ENCODE measurements at regions not wholly inside any gene's neighbourhood (a gene's known extent, or its start where the extent isn't known, plus 50 kb on each side); places are given as distances from the start of the nearest gene placed in this dataset.
"Not testable (repeated sequence)": the region's sequence is repeated elsewhere in the genome, so short reads cannot be mapped to it uniquely, and the experiment has no call there.

GRCh38 chr2:95727420-95727819 is 135.6 kb downstream of the TRIM43 start:
- H3K9ac ChIP-seq (ENCODE audit: low read length); H3K4me3 ChIP-seq (ENCODE audit: insufficient read depth, low read length, poor library complexity, severe bottlenecking); H2AFZ ChIP-seq (ENCODE audit: low read depth, low read length, severe bottlenecking); H3K9me3 ChIP-seq (ENCODE audit: insufficient read depth, low read length); H3K27ac ChIP-seq (ENCODE audit: low read depth, low read length); H4K20me1 ChIP-seq (ENCODE audit: low read depth, low read length); H3K9me2 ChIP-seq (replicated peaks; ENCODE audit: insufficient read depth, low read length); H3F3A ChIP-seq (ENCODE audit: insufficient read depth); H3K4me2 ChIP-seq (ENCODE audit: low read depth, low read length, poor library complexity, severe bottlenecking); H3K36me3 ChIP-seq (ENCODE audit: low read length); H3K79me2 ChIP-seq (ENCODE audit: insufficient read depth, low read length); H3K27me3 ChIP-seq (ENCODE audit: low read length): not testable (repeated sequence)

GRCh38 chr2:95728878-95729596 is 137.2 kb downstream of the TRIM43 start:
- Histone ChIP-seq H3K9me3 (ENCODE audit: insufficient read depth, low read length) (no peaks in the 10 kb centered on the region), H3K27ac (ENCODE audit: low read depth, low read length) (no peak overlapping the region), H3K79me2 (ENCODE audit: insufficient read depth, low read length) (no peaks in the 10 kb centered on the region), H3F3A (ENCODE audit: insufficient read depth) (no peaks in the 10 kb centered on the region), H2AFZ (ENCODE audit: low read depth, low read length, severe bottlenecking) (no peak overlapping the region), H3K4me3 (ENCODE audit: insufficient read depth, low read length, poor library complexity, severe bottlenecking) (no peak overlapping the region), H3K4me2 (ENCODE audit: low read depth, low read length, poor library complexity, severe bottlenecking) (no peak overlapping the region), H4K20me1 (ENCODE audit: low read depth, low read length) (no peaks in the 10 kb centered on the region), H3K36me3 (ENCODE audit: low read length) (no peaks in the 10 kb centered on the region), H3K9me2 (replicated peaks; ENCODE audit: insufficient read depth, low read length) (no peaks in the 10 kb centered on the region), H3K27me3 (ENCODE audit: low read length) (no peaks in the 10 kb centered on the region), H3K9ac (ENCODE audit: low read length) (no peak overlapping the region)
- TF ChIP-seq, protein P1, sequence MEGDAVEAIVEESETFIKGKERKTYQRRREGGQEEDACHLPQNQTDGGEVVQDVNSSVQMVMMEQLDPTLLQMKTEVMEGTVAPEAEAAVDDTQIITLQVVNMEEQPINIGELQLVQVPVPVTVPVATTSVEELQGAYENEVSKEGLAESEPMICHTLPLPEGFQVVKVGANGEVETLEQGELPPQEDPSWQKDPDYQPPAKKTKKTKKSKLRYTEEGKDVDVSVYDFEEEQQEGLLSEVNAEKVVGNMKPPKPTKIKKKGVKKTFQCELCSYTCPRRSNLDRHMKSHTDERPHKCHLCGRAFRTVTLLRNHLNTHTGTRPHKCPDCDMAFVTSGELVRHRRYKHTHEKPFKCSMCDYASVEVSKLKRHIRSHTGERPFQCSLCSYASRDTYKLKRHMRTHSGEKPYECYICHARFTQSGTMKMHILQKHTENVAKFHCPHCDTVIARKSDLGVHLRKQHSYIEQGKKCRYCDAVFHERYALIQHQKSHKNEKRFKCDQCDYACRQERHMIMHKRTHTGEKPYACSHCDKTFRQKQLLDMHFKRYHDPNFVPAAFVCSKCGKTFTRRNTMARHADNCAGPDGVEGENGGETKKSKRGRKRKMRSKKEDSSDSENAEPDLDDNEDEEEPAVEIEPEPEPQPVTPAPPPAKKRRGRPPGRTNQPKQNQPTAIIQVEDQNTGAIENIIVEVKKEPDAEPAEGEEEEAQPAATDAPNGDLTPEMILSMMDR (IDR thresholded peaks at IDR 0.05; ENCODE audit: insufficient read depth, low read length, poor library complexity, severe bottlenecking), result peak; percentile 10
- no peak for TF ChIP-seq EZH2phosphoT487 (conservative IDR thresholded peaks at IDR 0.05; ENCODE audit: low read length)

DNA sequence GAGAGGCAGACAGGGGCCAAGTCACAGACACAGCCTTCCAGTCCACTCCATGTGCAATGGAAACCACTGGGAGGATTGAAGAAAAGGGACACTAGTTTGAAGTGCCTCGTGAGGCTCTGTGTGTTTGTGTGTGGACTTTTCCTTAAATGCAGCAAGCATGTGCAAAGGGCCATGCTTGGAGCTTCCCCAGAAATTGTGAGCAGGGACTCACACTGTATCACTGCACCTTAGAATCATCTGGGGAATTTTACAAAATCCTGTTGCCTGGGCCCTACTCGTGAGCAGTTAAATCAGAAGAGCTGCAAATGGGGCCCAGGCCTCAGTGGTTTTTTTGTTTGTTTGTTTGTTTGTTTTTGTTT is 137.8 kb downstream of the TRIM43 start:
- no peaks in the 10 kb centered on the region for H3K9me3 ChIP-seq (ENCODE audit: insufficient read depth, low read length)
- H3F3A ChIP-seq (ENCODE audit: insufficient read depth), result no peaks in the 10 kb centered on the region
- no peak overlapping the region for H3K27ac ChIP-seq (ENCODE audit: low read depth, low read length)
- TF ChIP-seq EZH2phosphoT487 (conservative IDR thresholded peaks at IDR 0.05; ENCODE audit: low read length), result no peak
- TF ChIP-seq, protein P1 (IDR thresholded peaks at IDR 0.05; ENCODE audit: insufficient read depth, low read length, poor library complexity, severe bottlenecking), result no peak
- H3K9me2 ChIP-seq (replicated peaks; ENCODE audit: insufficient read depth, low read length), result no peaks in the 10 kb centered on the region
- H3K36me3 ChIP-seq (ENCODE audit: low read length), result no peaks in the 10 kb centered on the region
- H2AFZ ChIP-seq (ENCODE audit: low read depth, low read length, severe bottlenecking), result no peak overlapping the region
- no peak overlapping the region for H3K4me3 ChIP-seq (ENCODE audit: insufficient read depth, low read length, poor library complexity, severe bottlenecking)
- no peaks in the 10 kb centered on the region for H3K79me2 ChIP-seq (ENCODE audit: insufficient read depth, low read length)
- no peaks in the 10 kb centered on the region for H3K27me3 ChIP-seq (ENCODE audit: low read length)
- no peak overlapping the region for H3K9ac ChIP-seq (ENCODE audit: low read length)
- no peak overlapping the region for H3K4me2 ChIP-seq (ENCODE audit: low read depth, low read length, poor library complexity, severe bottlenecking)
- H4K20me1 ChIP-seq (ENCODE audit: low read depth, low read length), result no peaks in the 10 kb centered on the region

DNA sequence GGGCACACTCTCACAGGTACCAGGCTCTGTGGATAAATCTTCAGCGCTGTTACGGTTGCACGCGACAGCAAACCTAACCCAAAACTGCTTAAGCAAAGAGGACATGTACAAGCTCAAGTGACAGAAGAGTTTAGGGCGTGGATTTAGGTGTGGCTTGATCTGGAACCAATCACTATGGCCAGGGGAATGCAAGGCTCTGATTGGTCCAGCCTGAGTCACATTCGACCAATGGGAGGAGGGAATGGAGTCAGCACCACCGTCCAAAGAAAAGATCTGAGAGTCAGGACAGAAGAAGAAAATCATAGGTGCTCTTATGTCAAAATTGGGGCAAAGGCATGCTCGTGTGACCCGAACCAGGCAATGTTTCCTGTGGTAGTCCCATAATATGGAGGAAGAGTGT is 139.0 kb downstream of the TRIM43 start:
- no peak overlapping the region for H3K27ac ChIP-seq (ENCODE audit: low read depth, low read length)
- TF ChIP-seq, protein P1 (IDR thresholded peaks at IDR 0.05; ENCODE audit: insufficient read depth, low read length, poor library complexity, severe bottlenecking), result no peak
- no peak for TF ChIP-seq EZH2phosphoT487 (conservative IDR thresholded peaks at IDR 0.05; ENCODE audit: low read length)
- H3K9ac ChIP-seq (ENCODE audit: low read length), result no peak overlapping the region
- no peaks in the 10 kb centered on the region for H3K36me3 ChIP-seq (ENCODE audit: low read length)
- no peaks in the 10 kb centered on the region for H3K9me3 ChIP-seq (ENCODE audit: insufficient read depth, low read length)
- H4K20me1 ChIP-seq (ENCODE audit: low read depth, low read length), result no peaks in the 10 kb centered on the region
- H3F3A ChIP-seq (ENCODE audit: insufficient read depth), result no peaks in the 10 kb centered on the region
- H3K4me2 ChIP-seq (ENCODE audit: low read depth, low read length, poor library complexity, severe bottlenecking), result no peak overlapping the region
- H2AFZ ChIP-seq (ENCODE audit: low read depth, low read length, severe bottlenecking), result no peak overlapping the region
- H3K27me3 ChIP-seq (ENCODE audit: low read length), result no peaks in the 10 kb centered on the region
- no peaks in the 10 kb centered on the region for H3K79me2 ChIP-seq (ENCODE audit: insufficient read depth, low read length)
- no peaks in the 10 kb centered on the region for H3K9me2 ChIP-seq (replicated peaks; ENCODE audit: insufficient read depth, low read length)
- no peak overlapping the region for H3K4me3 ChIP-seq (ENCODE audit: insufficient read depth, low read length, poor library complexity, severe bottlenecking)
